ENCODE measurements at regions not wholly inside any gene's neighbourhood (a gene's known extent, or its start where the extent isn't known, plus 50 kb on each side); places are given as distances from the start of the nearest gene placed in this dataset.

- Mint-ChIP-seq H3K4me3 (ENCODE audit: unreplicated experiment) (no peak overlapping the region), H3K27ac (ENCODE audit: unreplicated experiment) (no peak overlapping the region), H3K9me3 (ENCODE audit: unreplicated experiment) (no peaks in the 10 kb centered on the region), H3K27me3 (ENCODE audit: low read depth, unreplicated experiment) (peaks cover 2% of the 10 kb centered on the region), H3K4me1 (ENCODE audit: low read depth, unreplicated experiment) (no peaks in the 10 kb centered on the region), H3K36me3 (ENCODE audit: low read depth, unreplicated experiment) (no peaks in the 10 kb centered on the region)
- DNase-seq (ENCODE audit: low read depth), result no peak
- Histone ChIP-seq H3K4me1 (ENCODE audit: insufficient read depth, low read length) (no peaks in the 10 kb centered on the region), H3K4me2 (ENCODE audit: low read length) (no peak overlapping the region), H4K20me1 (ENCODE audit: insufficient read depth, low read length) (no peaks in the 10 kb centered on the region), H2AFZ (ENCODE audit: low read depth, low read length) (no peak overlapping the region), H3K27ac (ENCODE audit: low read depth, low read length) (no peak overlapping the region), H3K36me3 (ENCODE audit: insufficient read depth, low read length) (no peaks in the 10 kb centered on the region), H3K79me2 (ENCODE audit: insufficient read depth, low read length) (no peaks in the 10 kb centered on the region), H3K9me3 (ENCODE audit: insufficient read depth, low read depth, low read length) (no peaks in the 10 kb centered on the region), H3K9ac (ENCODE audit: low read length) (no peak overlapping the region), H3K4me3 (ENCODE audit: insufficient read depth, low read depth, low read length) (no peak overlapping the region), H3K27me3 (ENCODE audit: insufficient read depth, low read length) (no peaks in the 10 kb centered on the region)
- TF ChIP-seq EZH2 (IDR thresholded peaks at IDR 0.05; ENCODE audit: insufficient read depth, low read length) (no peak), CTCF (IDR thresholded peaks at IDR 0.05; ENCODE audit: insufficient read depth, low read depth, low read length) (no peak)
- FAIRE-seq, result no peak
These were observed 341.8 kb downstream of the TMEM182 start for GRCh38 chr2:103103678-103104077.

GRCh38 chr2:103119352-103119751 is 357.5 kb downstream of the TMEM182 start:
- TF ChIP-seq CTCF (IDR thresholded peaks at IDR 0.05; ENCODE audit: insufficient read depth, low read depth, low read length), result no peak
- TF ChIP-seq EZH2 (IDR thresholded peaks at IDR 0.05; ENCODE audit: insufficient read depth, low read length), result no peak
- no peaks in the 10 kb centered on the region for H3K27me3 ChIP-seq (ENCODE audit: insufficient read depth, low read length)
- FAIRE-seq (no peak), DNase-seq (ENCODE audit: low read depth) (no peak)
- no peak overlapping the region for H3K9ac ChIP-seq (ENCODE audit: low read length)
- H4K20me1 ChIP-seq (ENCODE audit: insufficient read depth, low read length), result no peaks in the 10 kb centered on the region
- no peak overlapping the region for H3K27ac ChIP-seq (ENCODE audit: low read depth, low read length)
- no peaks in the 10 kb centered on the region for H3K9me3 ChIP-seq (ENCODE audit: insufficient read depth, low read depth, low read length)
- no peak overlapping the region for H3K4me2 ChIP-seq (ENCODE audit: low read length)
- H3K4me3 Mint-ChIP-seq (ENCODE audit: unreplicated experiment), result no peak overlapping the region
- H3K36me3 ChIP-seq (ENCODE audit: insufficient read depth, low read length), result no peaks in the 10 kb centered on the region
- no peak overlapping the region for H3K27ac Mint-ChIP-seq (ENCODE audit: unreplicated experiment)
- H2AFZ ChIP-seq (ENCODE audit: low read depth, low read length), result no peak overlapping the region
- H3K4me1 ChIP-seq (ENCODE audit: insufficient read depth, low read length), result no peaks in the 10 kb centered on the region
- H3K27me3 Mint-ChIP-seq (ENCODE audit: low read depth, unreplicated experiment), result no peaks in the 10 kb centered on the region
- H3K79me2 ChIP-seq (ENCODE audit: insufficient read depth, low read length), result no peaks in the 10 kb centered on the region
- no peaks in the 10 kb centered on the region for H3K4me1 Mint-ChIP-seq (ENCODE audit: low read depth, unreplicated experiment)
- no peaks in the 10 kb centered on the region for H3K36me3 Mint-ChIP-seq (ENCODE audit: low read depth, unreplicated experiment)
- H3K4me3 ChIP-seq (ENCODE audit: insufficient read depth, low read depth, low read length), result no peak overlapping the region
- no peaks in the 10 kb centered on the region for H3K9me3 Mint-ChIP-seq (ENCODE audit: unreplicated experiment)

- no peak overlapping the region for H3K4me3 Mint-ChIP-seq (ENCODE audit: unreplicated experiment)
- H3K9me3 Mint-ChIP-seq (ENCODE audit: unreplicated experiment), result no peaks in the 10 kb centered on the region
- Histone ChIP-seq H3K4me2 (ENCODE audit: low read length) (no peak overlapping the region), H3K4me3 (ENCODE audit: insufficient read depth, low read depth, low read length) (no peak overlapping the region), H3K79me2 (ENCODE audit: insufficient read depth, low read length) (no peaks in the 10 kb centered on the region), H3K9me3 (ENCODE audit: insufficient read depth, low read depth, low read length) (no peaks in the 10 kb centered on the region), H3K27me3 (ENCODE audit: insufficient read depth, low read length) (no peaks in the 10 kb centered on the region), H3K4me1 (ENCODE audit: insufficient read depth, low read length) (no peaks in the 10 kb centered on the region), H3K36me3 (ENCODE audit: insufficient read depth, low read length) (no peaks in the 10 kb centered on the region), H4K20me1 (ENCODE audit: insufficient read depth, low read length) (no peaks in the 10 kb centered on the region), H2AFZ (ENCODE audit: low read depth, low read length) (no peak overlapping the region), H3K27ac (ENCODE audit: low read depth, low read length) (no peak overlapping the region), H3K9ac (ENCODE audit: low read length) (no peak overlapping the region)
- no peaks in the 10 kb centered on the region for H3K36me3 Mint-ChIP-seq (ENCODE audit: low read depth, unreplicated experiment)
- H3K4me1 Mint-ChIP-seq (ENCODE audit: low read depth, unreplicated experiment), result no peaks in the 10 kb centered on the region
- DNase-seq (ENCODE audit: low read depth) (no peak), FAIRE-seq (no peak)
- H3K27ac Mint-ChIP-seq (ENCODE audit: unreplicated experiment), result no peak overlapping the region
- no peaks in the 10 kb centered on the region for H3K27me3 Mint-ChIP-seq (ENCODE audit: low read depth, unreplicated experiment)
- TF ChIP-seq EZH2 (IDR thresholded peaks at IDR 0.05; ENCODE audit: insufficient read depth, low read length) (no peak), CTCF (IDR thresholded peaks at IDR 0.05; ENCODE audit: insufficient read depth, low read depth, low read length) (no peak)
These were observed 359.3 kb downstream of the TMEM182 start for GRCh38 chr2:103121106-103121505.

Measured in astrocyte (in vitro differentiated cells and primary cell).